Upper lobe of left lung (tissue), 6 donors: ENCODE measurements at regions not wholly inside any gene's neighbourhood (a gene's known extent, or its start where the extent isn't known, plus 50 kb on each side); places are given as distances from the start of the nearest gene placed in this dataset.

Experiments
- ATAC-seq, 2 donors: fragments of 200-7000 bp; cut with Tn5 transposase; one replicate each; pipeline ENCODE4 v1.9.1; 2022; ENCODE audit warnings: mild to moderate bottlenecking in 2 of 2, moderate library complexity in 2 of 2; ENCODE audit not compliant: low FRiP score in 2 of 2
- DNase-seq, 2 donors: peaks; one replicate each; pipeline ENCODE4 v3.0.0-alpha.2; 2019 to 2020
- H3K27ac ChIP-seq, 4 donors: fragments of 200-600 bp; sonication (generic); one replicate each; pipeline ENCODE4 v1.5.1; 2016 to 2019
- H3K27me3 ChIP-seq, 4 donors: fragments of 200-600 bp; sonication (generic); one replicate each; pipeline ENCODE4 v1.5.1; 2017 to 2019
- H3K36me3 ChIP-seq, 4 donors: fragments of 200-600 bp; sonication (generic); one replicate each; pipeline ENCODE4 v1.5.1; 2016 to 2019
- H3K4me1 ChIP-seq, 4 donors: fragments of 200-600 bp; sonication (generic); one replicate each; pipeline ENCODE4 v1.5.1; 2018 to 2019
- H3K4me3 ChIP-seq, 4 donors: fragments of 200-600 bp; sonication (generic); one replicate each; pipeline ENCODE4 v1.5.1; 2017 to 2019; ENCODE audit warnings: mild to moderate bottlenecking in 2 of 4, moderate library complexity in 1 of 4
- H3K9me3 ChIP-seq, 4 donors: fragments of 200-600 bp; sonication (generic); one replicate each; pipeline ENCODE4 v1.5.1; 2018 to 2019
- CTCF ChIP-seq, 6 experiments: fragments of 450-650 bp in 4 of 6; fragments of 200-600 bp in 2 of 6; sonication (generic) in 2 of 6; IDR thresholded peaks; one replicate each; pipeline ENCODE4 v1.5.1; 2016 to 2019; ENCODE audit warnings: antibody characterized with exemption in 6 of 6
- EP300 ChIP-seq, 4 donors: sonication (generic); formaldehyde crosslinking; IDR thresholded peaks; one replicate each; pipeline ENCODE4 v1.5.1; 2017; ENCODE audit warnings: antibody characterized with exemption in 4 of 4, control low read depth in 2 of 4
- POLR2A ChIP-seq, 4 donors: fragments of 450-650 bp; IDR thresholded peaks; one replicate each; pipeline ENCODE4 v1.5.1; 2016 to 2017; ENCODE audit warnings: antibody characterized with exemption in 4 of 4, mild to moderate bottlenecking in 2 of 4
- POLR2AphosphoS5 ChIP-seq, 2 donors: sonication (generic); formaldehyde crosslinking; IDR thresholded peaks; one replicate each; pipeline ENCODE4 v1.5.1; 2017; ENCODE audit warnings: antibody characterized with exemption in 2 of 2
- WGBS, 2 donors: methylation state at CpG; one replicate each; pipeline ENCODE4 v1.1.5; 2017 to 2018; 5-methylcytosine and 5-hydroxymethylcytosine counted together
- donor health status: DM: no; HTN: no; CAD: no; lungs with moderate emphysema.
- donor health status: DM: no; HTN: yes; CAD: no; lungs with severe emphysema.

DNA sequence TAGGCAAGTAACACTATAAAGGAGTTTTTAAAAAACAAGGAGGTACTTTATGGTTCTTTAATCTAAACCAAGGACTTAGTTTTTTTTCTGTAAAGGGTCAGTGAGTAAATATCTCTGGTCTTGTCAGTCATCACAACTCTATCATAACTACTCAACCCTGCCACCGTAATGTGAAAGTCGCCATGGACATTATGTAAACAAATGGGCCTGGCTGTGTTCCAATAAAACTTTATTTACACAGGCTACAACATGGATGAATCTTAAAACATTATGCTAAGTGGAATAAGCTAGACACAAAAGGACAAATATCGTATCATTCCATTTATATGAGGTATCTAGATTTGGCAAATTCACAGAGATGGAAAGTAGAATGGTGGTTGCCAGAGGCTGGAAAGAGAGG lies 60.8 kb upstream of the SP4 start:
- WGBS, 2 donors, result 52 to 54% methylated on average over 3 of the region's 3 CpGs
- no peaks in the 10 kb centered on the region for H3K4me1 ChIP-seq
- H3K27ac ChIP-seq, result no peak overlapping the region
- H3K9me3 ChIP-seq, result no peaks in the 10 kb centered on the region
- no peak overlapping the region for H3K4me3 ChIP-seq
- DNase-seq, result no peak
- no peaks in the 10 kb centered on the region for H3K36me3 ChIP-seq
- no peak for ATAC-seq
- no peak for TF ChIP-seq POLR2A (IDR thresholded peaks at IDR 0.05)
- TF ChIP-seq CTCF (IDR thresholded peaks at IDR 0.05), result no peak
- no peak for TF ChIP-seq EP300 (IDR thresholded peaks at IDR 0.05)
- TF ChIP-seq POLR2AphosphoS5 (IDR thresholded peaks at IDR 0.05), result no peak
- no peaks in the 10 kb centered on the region for H3K27me3 ChIP-seq

DNA sequence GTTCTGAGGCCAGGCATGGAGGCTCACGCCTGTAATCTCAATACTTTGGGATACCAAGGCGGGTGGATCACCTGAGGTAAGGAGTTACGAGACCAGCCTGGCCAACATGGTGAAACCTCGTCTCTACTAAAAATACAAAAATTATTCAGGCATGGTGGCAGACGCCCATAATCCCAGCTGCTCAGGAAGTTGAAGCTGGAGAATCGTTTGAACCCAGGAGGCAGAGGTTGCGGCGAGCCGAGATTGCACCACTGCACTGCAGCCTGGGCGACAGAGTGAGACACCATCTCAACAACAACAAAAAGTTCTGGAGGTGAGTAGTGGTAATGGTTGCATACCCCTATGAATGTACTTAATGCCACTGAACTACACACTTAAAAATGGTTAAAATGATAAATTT lies 60.3 kb upstream of the SP4 start:
- 89 to 92% methylated on average over 10 of the region's 10 CpGs for WGBS, 2 donors
- H3K4me3 ChIP-seq, result no peak overlapping the region
- H3K4me1 ChIP-seq, result no peaks in the 10 kb centered on the region
- H3K27me3 ChIP-seq, result no peaks in the 10 kb centered on the region
- no peak overlapping the region for H3K27ac ChIP-seq
- TF ChIP-seq POLR2AphosphoS5 (IDR thresholded peaks at IDR 0.05) (no peak), EP300 (IDR thresholded peaks at IDR 0.05) (no peak), POLR2A (IDR thresholded peaks at IDR 0.05) (no peak), CTCF (IDR thresholded peaks at IDR 0.05) (no peak)
- DNase-seq (no peak), ATAC-seq (no peak)
- H3K36me3 ChIP-seq, result no peaks in the 10 kb centered on the region
- H3K9me3 ChIP-seq, result no peaks in the 10 kb centered on the region

DNA sequence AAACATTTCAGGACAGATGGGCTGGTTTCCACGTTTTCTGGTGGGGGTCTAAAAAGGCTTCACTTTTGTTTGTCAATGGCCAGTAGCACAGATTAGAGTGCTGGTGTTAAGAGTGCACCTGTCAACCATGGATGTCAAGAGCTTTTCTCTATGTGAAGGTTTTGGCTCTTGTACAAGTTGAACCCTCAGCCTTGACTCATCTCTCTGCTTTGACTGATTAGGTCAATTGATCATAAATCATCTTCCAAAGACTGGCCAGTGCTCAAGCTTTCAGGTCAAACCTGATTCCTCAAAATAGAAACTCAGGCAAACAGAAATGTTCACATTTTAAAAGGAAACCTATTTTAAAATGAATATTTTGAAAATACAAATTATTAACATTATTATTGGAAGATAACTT lies 59.6 kb upstream of the SP4 start:
- H3K4me1 ChIP-seq, result no peaks in the 10 kb centered on the region
- WGBS, 2 donors, result 33 to 41% methylated on average over 1 of the region's 1 CpG
- no peak overlapping the region for H3K4me3 ChIP-seq
- DNase-seq (no peak), ATAC-seq (no peak)
- H3K27me3 ChIP-seq, result no peaks in the 10 kb centered on the region
- H3K27ac ChIP-seq, result no peak overlapping the region
- TF ChIP-seq POLR2AphosphoS5 (IDR thresholded peaks at IDR 0.05) (no peak), POLR2A (IDR thresholded peaks at IDR 0.05) (no peak), CTCF (IDR thresholded peaks at IDR 0.05) (no peak), EP300 (IDR thresholded peaks at IDR 0.05) (no peak)
- no peaks in the 10 kb centered on the region for H3K36me3 ChIP-seq
- no peaks in the 10 kb centered on the region for H3K9me3 ChIP-seq

DNA sequence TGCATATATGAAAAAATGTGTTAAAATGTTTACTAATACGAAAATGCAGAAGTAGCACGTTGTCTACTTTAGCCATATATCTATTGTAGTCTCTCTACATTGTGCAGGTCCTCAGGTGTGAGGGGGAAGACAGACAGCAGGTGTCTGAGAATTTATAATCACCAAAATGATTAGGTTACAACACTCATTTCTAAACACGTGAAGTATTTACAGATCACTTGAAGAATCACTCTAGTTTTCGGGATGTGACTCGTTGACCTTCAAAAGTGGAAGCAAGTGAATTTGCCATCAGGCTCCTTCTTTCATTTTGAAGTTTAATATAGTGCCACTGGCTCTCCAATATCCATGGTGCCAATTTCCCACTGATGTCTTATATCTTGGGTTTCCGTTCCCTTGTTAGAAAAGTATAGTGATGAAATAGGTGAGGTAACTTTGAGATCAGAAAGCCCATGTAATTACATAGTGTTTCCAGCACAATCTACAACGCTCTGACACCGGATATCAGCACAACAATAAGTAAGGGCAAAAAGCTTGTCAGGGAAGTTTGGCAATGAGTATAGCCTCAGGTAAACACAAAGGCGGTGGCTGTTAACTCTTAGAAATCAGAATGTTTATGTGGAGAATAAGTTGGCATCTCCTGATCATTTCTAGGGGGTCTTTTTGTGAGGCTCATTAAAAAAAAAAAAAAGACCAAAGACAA lies 57.5 kb upstream of the SP4 start:
- Histone ChIP-seq H3K4me1 (no peaks in the 10 kb centered on the region), H3K27me3 (no peaks in the 10 kb centered on the region), H3K27ac (no peak overlapping the region), H3K4me3 (no peak overlapping the region), H3K9me3 (no peaks in the 10 kb centered on the region), H3K36me3 (no peaks in the 10 kb centered on the region)
- TF ChIP-seq EP300 (IDR thresholded peaks at IDR 0.05) (no peak), POLR2A (IDR thresholded peaks at IDR 0.05) (no peak), POLR2AphosphoS5 (IDR thresholded peaks at IDR 0.05) (no peak), CTCF (IDR thresholded peaks at IDR 0.05) (no peak)
- DNase-seq (no peak), ATAC-seq (no peak)
- WGBS, 2 donors, result 67 to 68% methylated on average over 9 of the region's 9 CpGs

GRCh38 chr7:21371360-21371759 lies 56.5 kb upstream of the SP4 start:
- H3K4me3 ChIP-seq, result no peak overlapping the region
- no peaks in the 10 kb centered on the region for H3K36me3 ChIP-seq
- H3K9me3 ChIP-seq, result no peaks in the 10 kb centered on the region
- TF ChIP-seq EP300 (IDR thresholded peaks at IDR 0.05) (no peak), POLR2AphosphoS5 (IDR thresholded peaks at IDR 0.05) (no peak), CTCF (IDR thresholded peaks at IDR 0.05) (no peak), POLR2A (IDR thresholded peaks at IDR 0.05) (no peak)
- no peak for ATAC-seq
- no peaks in the 10 kb centered on the region for H3K4me1 ChIP-seq
- H3K27ac ChIP-seq, result no peak overlapping the region
- WGBS, 2 donors, result 44 to 58% methylated on average over 2 of the region's 2 CpGs
- H3K27me3 ChIP-seq, result no peaks in the 10 kb centered on the region
- DNase-seq, result no peak
